GM18498 (cell line): ENCODE measurements at regions not wholly inside any gene's neighbourhood (a gene's known extent, or its start where the extent isn't known, plus 50 kb on each side); places are given as distances from the start of the nearest gene placed in this dataset.
"Not testable (repeated sequence)": the region's sequence is repeated elsewhere in the genome, so short reads cannot be mapped to it uniquely, and the experiment has no call there.

Experiments
- ATAC-seq: cut with Tn5 transposase; IDR thresholded peaks from one replicate; pipeline ENCODE4 v1.9.1; 2021; ENCODE audit warnings: mild to moderate bottlenecking, moderate library complexity; ENCODE audit not compliant: unreplicated experiment

DNA sequence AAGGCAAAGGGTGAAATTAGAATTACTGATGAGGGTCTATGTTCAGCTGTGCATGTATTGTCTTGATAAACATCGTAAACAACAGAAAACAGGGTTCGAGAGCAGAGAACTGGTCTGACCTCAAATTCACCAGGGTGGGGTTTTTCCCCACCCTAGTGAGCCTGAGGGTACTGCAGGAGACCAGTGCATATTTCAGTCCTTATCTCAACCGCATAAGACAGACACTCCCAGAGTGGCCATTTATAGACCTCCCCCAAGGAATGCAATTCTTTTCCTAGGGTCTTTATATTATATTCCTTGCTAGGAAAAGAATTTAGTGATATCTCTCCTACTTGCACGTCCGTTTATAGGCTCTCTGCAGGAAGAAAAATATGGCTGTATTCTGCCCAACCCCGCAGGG is 257.0 kb upstream of the OSR1 start:
- not testable (repeated sequence) for ATAC-seq

DNA sequence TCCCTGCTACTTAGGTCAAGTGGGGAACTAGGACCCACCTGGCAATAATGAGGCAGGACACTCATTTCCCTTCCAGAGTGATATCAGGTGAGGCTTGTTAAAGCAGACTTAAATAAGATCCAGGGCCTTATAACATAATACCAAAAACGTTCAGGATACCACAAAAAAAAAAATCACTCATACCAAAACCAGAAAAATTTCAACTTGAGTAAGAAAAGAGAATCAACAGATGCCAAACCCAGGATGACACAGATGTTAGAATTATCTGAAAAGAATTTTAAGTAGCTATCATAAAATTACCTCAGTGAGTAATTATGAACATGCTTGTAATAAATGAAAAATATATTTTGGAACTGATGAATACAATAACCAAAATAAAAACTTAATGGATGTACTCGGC is 255.6 kb upstream of the OSR1 start:
- ATAC-seq = no peak

DNA sequence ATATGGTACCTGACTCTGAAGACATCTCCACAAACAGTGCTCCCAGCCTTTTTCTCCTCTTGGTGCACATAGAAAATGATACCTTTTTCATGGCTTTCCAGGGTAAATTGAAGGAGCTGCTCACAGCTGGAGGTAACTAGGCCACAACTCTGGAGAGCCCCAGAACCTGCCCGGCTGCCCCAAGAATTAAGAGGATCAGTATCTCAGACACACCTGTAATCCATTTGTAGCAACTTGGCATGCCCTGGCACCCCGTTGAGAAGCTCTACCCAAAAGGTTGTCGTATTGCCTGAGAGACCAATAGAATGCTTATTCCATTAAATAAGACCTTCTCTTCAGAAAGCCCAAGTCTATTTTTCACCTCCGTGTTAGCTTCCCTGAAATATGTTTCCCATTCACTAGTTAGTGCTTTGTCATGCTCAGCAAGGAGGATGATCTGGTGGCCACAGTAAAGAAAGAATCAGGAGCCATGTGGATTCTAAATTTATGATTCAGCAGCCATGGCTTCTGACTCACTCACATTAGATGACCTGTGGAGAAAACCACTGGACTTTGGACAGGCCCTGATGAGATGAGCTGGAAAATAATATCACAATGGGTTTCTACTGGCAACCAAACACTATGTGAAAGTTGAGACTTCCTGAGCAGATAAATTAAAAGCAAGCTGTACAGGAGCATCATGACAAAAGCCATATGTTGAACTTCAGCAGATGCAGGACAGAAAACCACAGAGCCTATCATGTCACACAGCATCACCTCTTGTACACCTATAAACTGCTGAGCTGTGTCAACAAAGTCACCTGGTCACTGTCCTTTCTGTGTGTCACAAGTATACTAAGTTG is 253.3 kb upstream of the OSR1 start:
- ATAC-seq = no peak

DNA sequence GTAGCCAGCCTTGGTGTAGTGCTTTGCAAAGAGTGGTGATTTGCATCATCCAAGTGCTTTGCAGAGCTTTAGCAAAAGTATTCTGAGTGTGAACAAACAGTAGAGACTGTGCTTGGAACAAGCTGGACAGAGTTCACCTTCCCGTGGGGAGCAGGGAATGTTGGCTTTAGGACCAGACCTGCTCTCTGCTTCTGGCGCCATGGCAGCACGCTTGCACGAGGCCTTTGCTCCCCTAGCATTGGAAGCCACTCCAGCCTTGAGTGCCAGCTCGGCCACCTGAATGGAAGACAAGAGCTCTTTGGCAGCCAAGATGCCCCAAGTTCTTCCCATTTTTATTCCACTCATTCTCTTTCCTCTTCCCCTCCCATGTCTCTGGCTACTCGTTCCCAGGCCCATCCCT is 250.8 kb upstream of the OSR1 start:
- no peak for ATAC-seq

DNA sequence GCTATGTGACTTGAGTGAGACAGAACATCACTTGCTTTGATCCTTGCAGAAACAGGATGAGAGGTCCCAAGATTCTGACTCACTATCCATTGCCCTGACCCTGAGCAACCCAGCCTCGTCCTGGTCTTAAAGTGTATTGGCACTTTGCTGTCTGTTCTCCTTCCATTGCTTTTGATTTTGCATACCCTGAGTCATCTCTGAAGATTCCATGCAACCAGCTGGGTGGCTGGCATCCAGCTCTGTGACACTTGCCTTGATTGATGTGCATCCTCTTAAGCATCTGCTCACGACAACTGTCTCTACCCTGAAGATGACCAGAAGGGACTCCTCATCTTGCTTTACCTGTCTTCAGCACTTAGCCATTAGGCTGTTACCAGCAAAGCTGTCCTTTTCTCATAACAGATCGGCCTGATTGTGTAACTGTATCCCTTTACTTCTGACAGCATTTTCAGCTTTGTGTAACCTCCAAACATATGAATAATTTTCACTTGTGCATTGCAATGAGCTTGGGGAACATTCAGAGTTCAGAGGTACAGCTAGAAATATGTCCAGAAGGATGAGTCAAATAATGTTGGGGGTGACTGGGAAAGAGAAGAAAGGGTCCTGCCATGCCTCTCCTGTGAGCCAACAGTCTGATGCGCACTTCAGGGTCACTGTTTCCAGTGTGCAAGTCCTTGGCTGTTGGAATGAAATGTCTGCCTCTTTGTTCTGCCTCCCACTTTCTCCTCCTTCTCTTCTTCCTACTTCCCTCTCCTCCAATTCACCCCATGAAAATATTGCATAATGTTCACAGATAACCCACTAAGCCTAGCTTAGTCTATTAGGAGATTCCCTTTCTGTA is 249.7 kb upstream of the OSR1 start:
- ATAC-seq = no peak

DNA sequence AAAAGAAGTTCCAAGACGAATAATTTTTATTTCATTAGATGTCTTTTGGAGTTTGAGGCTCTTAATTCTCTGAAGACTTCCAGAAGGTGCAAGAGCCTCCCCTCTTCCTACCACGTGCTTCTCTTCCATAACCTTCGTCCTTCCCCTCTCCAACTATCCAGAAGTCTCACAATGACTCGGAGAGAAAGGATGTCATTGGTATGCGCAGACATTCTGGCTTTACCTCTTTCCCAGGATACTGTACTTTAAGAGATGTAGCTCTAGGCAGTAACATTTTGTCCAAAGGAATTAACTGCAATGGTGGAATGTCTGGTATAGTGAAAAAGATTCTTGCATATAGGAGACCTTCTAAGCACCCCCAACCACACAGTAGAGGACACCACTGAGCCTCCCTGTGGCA is 249.0 kb upstream of the OSR1 start:
- ATAC-seq = no peak

DNA sequence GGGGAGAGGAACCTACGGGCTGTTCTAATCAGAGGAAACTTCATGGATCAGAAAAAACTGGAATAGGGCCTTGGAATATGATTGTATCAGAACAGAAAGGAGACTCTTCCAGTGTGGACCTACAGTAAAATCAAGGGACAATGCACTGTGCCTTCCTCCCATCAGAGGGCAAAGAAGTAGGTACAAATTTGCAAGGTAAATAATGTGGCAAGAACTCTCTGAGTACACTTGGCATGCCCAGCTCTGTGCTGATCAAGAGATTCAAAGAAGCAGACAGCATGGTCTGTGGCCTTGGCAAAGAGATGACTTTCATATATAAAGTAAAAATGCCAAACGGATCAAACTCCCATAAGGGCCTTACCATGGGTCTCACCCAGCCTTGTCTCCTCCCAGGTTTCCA is 242.6 kb upstream of the OSR1 start:
- no peak for ATAC-seq

DNA sequence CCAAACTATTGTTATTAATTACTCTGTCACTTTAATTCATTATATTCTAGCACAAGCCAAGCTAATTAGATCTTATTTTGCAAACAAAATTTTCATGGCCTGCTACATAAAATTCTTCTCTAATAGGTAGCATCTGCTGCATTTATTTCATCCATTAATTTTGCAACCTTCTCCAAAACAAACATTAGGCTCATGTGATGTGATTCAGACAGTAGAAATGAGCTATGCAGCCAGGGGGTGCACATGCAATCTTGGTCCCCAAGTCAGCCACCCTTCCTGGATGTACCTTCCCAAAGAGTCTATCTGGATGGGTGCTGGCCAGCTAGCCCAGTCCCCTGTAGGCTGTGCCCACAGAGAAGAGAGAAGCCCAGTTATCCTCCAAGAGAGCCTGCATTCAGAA is 242.1 kb upstream of the OSR1 start:
- no peak for ATAC-seq

DNA sequence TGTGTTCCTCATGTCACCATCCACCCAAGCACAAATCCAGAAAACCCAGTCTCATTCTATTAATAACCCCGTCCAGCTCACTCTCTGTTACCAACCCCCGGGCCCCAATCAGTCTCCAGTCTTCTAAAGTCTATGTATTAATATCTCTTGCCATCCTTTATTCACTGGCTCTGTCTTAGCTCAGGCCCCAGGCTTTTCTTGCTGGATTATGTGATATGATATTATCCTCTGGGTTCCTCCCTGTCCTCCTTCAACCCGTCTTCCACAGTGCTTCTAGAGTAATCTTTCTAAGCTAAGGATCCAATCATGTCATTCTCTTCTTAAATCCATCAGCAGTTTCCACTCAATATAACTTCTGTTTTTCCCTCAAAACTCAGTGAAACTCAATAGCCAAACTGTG is 240.5 kb upstream of the OSR1 start:
- ATAC-seq = no peak

DNA sequence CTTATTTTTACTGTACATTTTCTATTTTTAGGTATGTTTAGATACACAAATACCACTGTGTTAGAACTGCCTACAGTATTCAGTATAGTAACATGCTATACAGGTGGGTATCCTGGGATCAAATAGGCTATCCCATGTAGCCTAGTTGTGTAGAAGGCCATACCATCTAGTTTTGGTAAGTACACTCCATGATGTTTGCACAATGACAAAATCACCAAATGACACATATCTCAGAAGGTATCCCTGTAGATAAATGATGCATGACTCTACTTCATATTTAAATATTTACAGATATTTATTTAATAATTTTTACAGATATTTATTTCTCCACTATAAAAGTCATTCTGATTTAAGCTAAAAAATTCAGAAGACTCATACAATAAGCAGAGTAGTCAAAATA is 233.8 kb upstream of the OSR1 start:
- no peak for ATAC-seq

DNA sequence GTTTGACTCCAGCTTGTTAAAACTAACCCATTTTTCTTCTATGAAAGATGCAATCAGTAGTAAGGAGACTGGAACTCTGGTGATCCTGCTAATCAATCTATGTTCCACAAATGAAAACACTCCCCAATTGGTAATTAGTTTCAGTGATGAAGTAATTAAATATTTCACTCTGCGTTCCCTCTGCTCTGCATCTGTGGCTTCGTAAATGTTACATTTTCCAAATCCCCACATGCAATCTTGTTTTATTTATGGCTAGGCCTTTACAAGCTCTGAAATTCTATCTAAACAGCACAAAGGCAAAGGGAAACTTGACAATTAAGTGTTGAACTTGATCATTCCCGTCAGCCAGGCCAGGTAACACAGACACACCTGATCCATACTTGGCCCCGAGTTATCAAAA is 231.4 kb upstream of the OSR1 start:
- no peak for ATAC-seq

DNA sequence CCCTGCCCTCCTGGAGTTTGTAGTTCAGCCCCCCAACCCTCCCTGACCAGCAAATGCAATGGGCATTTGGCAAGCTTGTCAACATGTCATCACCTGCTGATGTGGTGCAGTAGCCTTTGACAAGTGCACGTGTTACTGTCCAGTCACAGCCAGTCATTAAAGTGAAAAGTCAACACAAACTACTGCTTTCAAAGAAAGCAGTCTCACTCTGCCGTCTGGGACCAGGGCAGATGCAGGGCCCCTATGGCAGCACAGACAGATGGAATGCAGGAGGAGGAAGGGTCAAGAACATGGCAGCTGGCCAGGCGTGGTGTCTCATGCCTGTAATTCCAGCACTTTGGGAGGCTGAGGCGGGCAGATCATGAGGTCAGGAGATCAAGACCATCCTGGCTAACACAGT is 222.4 kb upstream of the OSR1 start:
- no peak for ATAC-seq

DNA sequence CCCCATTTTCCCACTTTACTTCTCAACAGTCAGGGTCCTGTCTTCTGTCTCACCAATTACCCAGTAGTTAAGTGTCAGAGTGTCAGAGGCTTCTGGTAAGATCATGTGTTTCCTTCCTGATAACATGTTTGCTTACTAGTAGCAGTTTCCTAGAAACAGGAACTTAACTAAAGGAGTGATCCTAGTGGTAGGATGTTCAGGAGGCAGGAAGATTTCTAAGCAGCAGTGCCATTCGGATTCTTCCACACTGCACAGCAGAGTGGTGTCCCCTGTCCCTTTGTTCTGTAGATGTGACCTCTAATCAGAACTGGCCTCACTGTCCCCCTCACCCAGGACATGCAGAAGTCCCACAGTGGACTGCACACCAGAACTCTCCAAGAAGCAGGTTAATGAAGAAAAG is 221.8 kb upstream of the OSR1 start:
- no peak for ATAC-seq

DNA sequence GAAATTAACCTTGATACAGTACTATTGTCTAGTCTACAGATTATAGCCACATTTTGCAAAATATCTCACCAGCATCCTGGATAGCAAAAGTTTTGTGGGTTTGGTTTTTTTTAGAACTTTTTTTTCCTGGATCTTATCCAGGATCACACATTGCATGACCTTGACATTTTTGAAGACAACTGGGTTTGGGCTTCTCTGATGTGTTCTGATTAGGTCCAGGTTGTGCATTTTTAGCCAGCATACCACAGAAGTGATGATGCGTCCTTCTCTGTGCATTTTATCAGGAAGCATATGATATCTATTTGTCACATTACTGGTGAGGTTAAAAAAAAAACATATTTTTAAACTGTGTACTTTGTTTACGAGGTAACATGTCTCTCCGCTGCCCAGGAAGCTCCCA is 221.0 kb upstream of the OSR1 start:
- ATAC-seq = no peak

DNA sequence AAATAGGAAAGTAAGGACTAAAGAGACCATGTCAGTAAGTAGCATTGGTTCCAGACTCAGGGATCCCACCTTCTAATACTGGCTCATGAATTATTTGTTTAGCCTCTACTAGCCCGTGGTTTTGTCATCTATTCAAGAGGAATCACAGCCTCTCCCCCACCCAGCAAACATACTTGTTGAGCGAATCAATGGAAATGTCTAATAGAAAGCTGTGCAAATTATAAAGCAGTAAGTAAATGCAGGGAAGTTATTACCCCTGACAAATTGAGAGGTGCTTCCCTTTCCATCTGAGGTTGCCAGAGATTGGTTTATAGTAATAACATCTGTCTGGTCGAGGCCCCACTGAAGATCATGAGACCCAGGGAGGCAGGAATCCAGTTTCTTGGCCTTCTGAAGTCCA is 219.3 kb upstream of the OSR1 start:
- no peak for ATAC-seq

DNA sequence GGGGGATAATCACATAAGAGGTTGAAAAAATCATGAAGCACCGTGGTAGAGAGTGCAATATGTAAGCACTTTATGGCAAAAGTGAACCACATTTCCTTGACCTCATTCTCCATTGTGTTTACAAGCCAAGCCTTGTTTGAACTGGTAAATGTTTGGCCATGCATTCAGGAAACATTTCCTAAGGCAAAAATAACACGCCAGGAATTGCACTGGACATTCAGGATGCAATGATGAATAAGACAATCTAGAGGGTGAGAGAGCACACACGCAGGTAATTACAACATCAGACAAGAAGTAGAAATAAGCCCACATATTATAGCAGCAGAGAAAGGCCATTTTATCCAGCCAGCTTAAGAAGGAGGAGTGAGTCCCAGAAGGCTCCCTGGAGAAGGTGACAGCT is 218.0 kb upstream of the OSR1 start:
- no peak for ATAC-seq

DNA sequence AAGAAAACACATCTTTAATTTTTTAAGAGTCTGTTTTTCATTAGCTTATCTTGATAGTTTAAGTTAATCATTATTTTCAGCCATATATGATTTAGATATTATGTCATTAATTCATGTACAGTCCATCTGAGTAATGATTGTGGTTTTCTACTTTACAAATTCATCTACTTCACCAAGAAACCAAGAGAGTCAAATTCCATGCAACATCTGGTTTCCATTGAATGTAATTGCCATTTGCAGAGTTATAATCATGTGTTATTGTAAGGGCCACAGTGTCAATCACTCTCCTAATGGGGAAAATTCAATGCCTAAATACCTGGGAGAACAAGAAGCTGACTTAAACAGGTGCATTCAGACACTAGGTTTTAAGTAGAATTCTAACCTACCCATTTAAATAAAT is 217.2 kb upstream of the OSR1 start:
- ATAC-seq = no peak

DNA sequence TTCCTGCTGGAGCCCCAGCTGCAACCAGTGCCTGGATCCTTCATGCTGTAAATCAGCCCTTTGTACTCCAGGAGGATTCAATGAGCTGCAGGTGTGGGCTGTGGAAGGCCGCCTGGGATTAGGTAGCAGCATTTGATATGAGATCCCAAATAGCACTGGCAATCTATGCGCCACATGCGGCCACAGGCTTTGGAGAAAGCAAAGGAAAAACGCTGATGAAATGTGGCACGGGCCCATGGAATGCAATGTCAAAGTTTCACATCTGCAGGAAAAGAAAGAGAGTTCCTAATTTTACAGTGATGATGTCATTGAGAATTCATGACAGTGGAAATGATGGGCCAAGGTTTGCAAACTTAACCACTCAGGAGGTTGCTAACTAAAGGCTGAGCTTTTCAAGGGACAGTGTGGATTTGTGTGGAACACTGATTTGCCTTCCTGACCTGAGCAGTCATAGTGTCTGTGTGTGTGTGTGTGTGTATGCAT is 216.4 kb upstream of the OSR1 start:
- no peak for ATAC-seq

DNA sequence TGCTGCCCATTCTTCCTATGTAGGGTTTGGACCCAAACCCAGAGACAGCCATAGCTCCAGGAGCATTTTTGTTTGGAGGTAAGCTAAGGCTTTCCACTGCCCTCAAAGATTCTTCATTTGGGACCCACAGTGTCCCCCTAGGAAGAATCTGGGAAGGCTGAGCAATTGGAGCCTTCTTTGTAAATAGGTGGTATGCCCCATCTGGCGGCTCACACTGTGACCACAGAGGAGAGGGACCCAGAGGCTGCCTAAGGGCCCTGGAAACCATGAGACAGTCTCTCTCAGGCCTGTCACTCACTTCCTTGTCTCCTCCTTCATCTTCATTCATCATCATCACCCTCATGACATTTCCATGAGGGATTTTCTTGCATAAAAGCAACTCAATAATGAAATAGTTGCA is 215.4 kb upstream of the OSR1 start:
- ATAC-seq = no peak

DNA sequence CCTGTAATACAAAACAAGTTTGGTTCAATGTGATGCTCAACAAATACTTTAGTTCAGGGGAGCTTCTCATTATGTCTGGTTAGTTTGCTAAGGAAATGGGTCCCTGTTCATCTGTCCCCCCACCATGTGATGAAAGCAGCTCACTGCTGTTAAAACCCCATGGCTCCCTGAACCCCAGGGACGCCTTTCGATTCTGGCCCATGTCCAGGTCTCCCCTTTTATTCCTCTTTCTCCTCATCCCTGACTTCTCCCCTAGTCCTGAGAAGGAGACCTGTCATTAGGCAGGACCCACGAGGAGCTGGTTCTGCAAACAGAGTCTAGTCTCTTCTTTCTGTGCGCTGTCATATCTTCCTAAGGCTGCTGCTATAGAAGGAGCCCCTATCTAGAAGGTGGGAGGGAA is 213.3 kb upstream of the OSR1 start:
- no peak for ATAC-seq

DNA sequence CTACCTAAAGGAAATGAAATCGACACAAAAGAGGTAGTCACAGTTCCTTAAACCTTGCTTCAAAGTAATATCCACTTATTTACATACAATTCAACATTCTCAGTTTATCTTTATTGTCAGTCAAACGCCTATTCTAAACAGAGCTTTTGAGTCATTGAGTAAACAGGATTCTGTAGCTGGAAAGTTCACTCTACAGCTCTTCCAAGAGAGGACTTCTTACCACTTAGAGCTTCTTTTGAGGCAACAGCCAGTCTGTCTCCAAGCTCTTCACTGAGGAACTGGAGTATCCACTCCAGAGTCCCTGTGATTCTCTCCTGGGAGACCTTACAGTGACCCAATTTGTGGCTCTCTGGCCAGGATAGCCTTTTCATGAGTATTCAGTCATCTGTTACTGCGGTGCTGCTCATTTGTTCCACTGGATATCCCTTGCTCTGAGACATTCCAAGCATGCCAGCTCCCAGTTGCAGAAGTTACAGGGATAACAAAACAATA is 210.9 kb upstream of the OSR1 start:
- ATAC-seq = no peak

DNA sequence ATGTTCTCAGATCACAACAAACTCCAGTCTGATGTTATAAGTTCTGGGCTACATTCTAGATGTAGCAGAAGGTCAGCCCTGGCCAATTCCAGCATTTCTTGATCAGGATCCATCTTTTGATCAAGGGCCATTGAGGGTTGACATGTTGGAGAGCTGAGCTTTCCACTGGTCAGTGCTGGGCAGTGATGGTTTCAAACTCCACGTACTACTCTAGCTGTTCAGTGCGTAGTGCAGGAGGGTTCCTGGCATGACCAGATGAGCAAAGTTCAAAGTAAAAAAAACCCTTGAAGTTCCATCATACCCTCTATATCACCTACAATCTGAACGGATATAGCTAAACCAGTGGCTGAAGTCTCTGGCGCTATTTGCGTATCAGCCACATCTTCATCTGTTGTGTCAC is 210.4 kb upstream of the OSR1 start:
- no peak for ATAC-seq
